Keratinocyte (primary cell): ENCODE measurements at regions not wholly inside any gene's neighbourhood (a gene's known extent, or its start where the extent isn't known, plus 50 kb on each side); places are given as distances from the start of the nearest gene placed in this dataset.

Experiments
- CTCF ChIP-seq, 3 experiments: IDR thresholded peaks in 1 of 3; conservative IDR thresholded peaks in 1 of 3; optimal IDR thresholded peaks in 1 of 3; 2 replicates in 2 of 3; 3 replicates in 1 of 3; pipeline versions ENCODE3 to v1.5.1; 2011; ENCODE audit warnings: low read length in 3 of 3, mild to moderate bottlenecking in 3 of 3, moderate library complexity in 2 of 3, control low read depth in 1 of 3, inconsistent platforms in 1 of 3; ENCODE audit not compliant: insufficient read depth in 2 of 3; ENCODE audit errors: extremely low read depth in 1 of 3
- EZH2 ChIP-seq: IDR thresholded peaks from one replicate; pipeline ENCODE4 v1.6.1; 2012; ENCODE audit warnings: inconsistent platforms, mild to moderate bottlenecking, low read length, moderate library complexity

- TF ChIP-seq CTCF (optimal IDR thresholded peaks at IDR 0.05 in 1 of 3, IDR thresholded peaks at IDR 0.05 in 1 of 3, conservative IDR thresholded peaks at IDR 0.05 in 1 of 3; ENCODE audit: extremely low read depth in 1 of 3, insufficient read depth in 2 of 3, low read length in 3 of 3): no peak
- no peak for TF ChIP-seq EZH2
Observed at GRCh38 chrX:40530509-40530908, 50.3 kb upstream of the ATP6AP2 start.
